Suprapubic skin (tissue), 4 donors: ENCODE measurements at regions not wholly inside any gene's neighbourhood (a gene's known extent, or its start where the extent isn't known, plus 50 kb on each side); places are given as distances from the start of the nearest gene placed in this dataset.

Experiments used
- DNase-seq, 2 donors: peaks; one replicate each; pipeline ENCODE4 v3.0.0-alpha.2; 2019; ENCODE audit warnings: low spot score in 2 of 2
- H3K27ac ChIP-seq: fragments of 200-600 bp; sonication (generic); one replicate; pipeline ENCODE4 v1.5.1; 2019
- H3K27me3 ChIP-seq: fragments of 200-600 bp; sonication (generic); one replicate; pipeline ENCODE4 v1.5.1; 2019
- H3K36me3 ChIP-seq: fragments of 200-600 bp; sonication (generic); one replicate; pipeline ENCODE4 v1.5.1; 2019
- H3K4me1 ChIP-seq: fragments of 200-600 bp; sonication (generic); one replicate; pipeline ENCODE4 v1.5.1; 2019
- H3K4me3 ChIP-seq: fragments of 200-600 bp; sonication (generic); one replicate; pipeline ENCODE4 v1.5.1; 2019; ENCODE audit warnings: mild to moderate bottlenecking
- H3K9me3 ChIP-seq: fragments of 200-600 bp; sonication (generic); one replicate; pipeline ENCODE4 v1.5.1; 2019
- CTCF ChIP-seq, 2 donors: fragments of 200-600 bp in 1 of 2; fragments of 450-650 bp in 1 of 2; sonication (generic) in 1 of 2; IDR thresholded peaks; one replicate each; pipeline ENCODE4 v1.5.1; 2016 to 2019; ENCODE audit warnings: antibody characterized with exemption in 2 of 2, mild to moderate bottlenecking in 1 of 2, moderate library complexity in 1 of 2
- EP300 ChIP-seq: sonication (generic); formaldehyde crosslinking; IDR thresholded peaks from one replicate; pipeline ENCODE4 v1.6.1; 2017; ENCODE audit warnings: antibody characterized with exemption
- POLR2A ChIP-seq, 2 donors: fragments of 450-650 bp; IDR thresholded peaks; one replicate each; pipeline ENCODE4 v1.6.1; 2017; ENCODE audit warnings: antibody characterized with exemption in 2 of 2, mild to moderate bottlenecking in 2 of 2, moderate library complexity in 2 of 2
- POLR2AphosphoS5 ChIP-seq, 3 donors: sonication (generic); formaldehyde crosslinking; IDR thresholded peaks; one replicate each; pipeline ENCODE4 v1.6.1; 2017; ENCODE audit warnings: antibody characterized with exemption in 3 of 3
- WGBS: methylation state at CpG from one replicate; pipeline ENCODE4 v1.1.5; 2018; 5-methylcytosine and 5-hydroxymethylcytosine counted together

- Histone ChIP-seq H3K4me3 (no peak overlapping the region), H3K9me3 (no peaks in the 10 kb centered on the region), H3K27me3 (no peaks in the 10 kb centered on the region), H3K27ac (no peak overlapping the region), H3K36me3 (no peaks in the 10 kb centered on the region), H3K4me1 (peaks cover 5% of the 10 kb centered on the region)
- WGBS: 60% methylated on average over 1 of the region's 1 CpG
- TF ChIP-seq POLR2A (IDR thresholded peaks at IDR 0.05) (no peak), CTCF (IDR thresholded peaks at IDR 0.05) (no peak), EP300 (no peak), POLR2AphosphoS5 (IDR thresholded peaks at IDR 0.05) (no peak)
- no peak for DNase-seq
Measured at GRCh38 chr18:46297124-46297523, 192.9 kb downstream of the HAUS1 start.

GRCh38 chr18:46297621-46298020, 193.4 kb downstream of the HAUS1 start:
- H3K9me3 ChIP-seq: no peaks in the 10 kb centered on the region
- no peaks in the 10 kb centered on the region for H3K27me3 ChIP-seq
- TF ChIP-seq CTCF (IDR thresholded peaks at IDR 0.05): no peak
- no peak for TF ChIP-seq POLR2A (IDR thresholded peaks at IDR 0.05)
- TF ChIP-seq POLR2AphosphoS5 (IDR thresholded peaks at IDR 0.05): no peak
- no peak for TF ChIP-seq EP300
- no peaks in the 10 kb centered on the region for H3K36me3 ChIP-seq
- no peak overlapping the region for H3K27ac ChIP-seq
- H3K4me1 ChIP-seq: peaks cover 5% of the 10 kb centered on the region
- no peak overlapping the region for H3K4me3 ChIP-seq
- 63% methylated on average over 3 of the region's 3 CpGs for WGBS
- no peak for DNase-seq

GRCh38 chr18:46298511-46298910, 194.3 kb downstream of the HAUS1 start:
- Histone ChIP-seq H3K27me3 (no peaks in the 10 kb centered on the region), H3K4me3 (no peak overlapping the region), H3K36me3 (no peaks in the 10 kb centered on the region), H3K27ac (no peak overlapping the region), H3K9me3 (no peaks in the 10 kb centered on the region), H3K4me1 (peaks cover 5% of the 10 kb centered on the region)
- no peak for DNase-seq
- TF ChIP-seq CTCF (IDR thresholded peaks at IDR 0.05): no peak
- no peak for TF ChIP-seq EP300
- no peak for TF ChIP-seq POLR2A (IDR thresholded peaks at IDR 0.05)
- TF ChIP-seq POLR2AphosphoS5 (IDR thresholded peaks at IDR 0.05): no peak
- 100% methylated on average over 3 of the region's 6 CpGs for WGBS

GRCh38 chr18:46299465-46300008, 195.4 kb downstream of the HAUS1 start:
- TF ChIP-seq POLR2AphosphoS5 (IDR thresholded peaks at IDR 0.05) (no peak), EP300 (no peak), CTCF (IDR thresholded peaks at IDR 0.05) (no peak), POLR2A (IDR thresholded peaks at IDR 0.05) (no peak)
- no peaks in the 10 kb centered on the region for H3K36me3 ChIP-seq
- no peaks in the 10 kb centered on the region for H3K4me1 ChIP-seq
- no peak overlapping the region for H3K27ac ChIP-seq
- no peak overlapping the region for H3K4me3 ChIP-seq
- no peaks in the 10 kb centered on the region for H3K9me3 ChIP-seq
- no peaks in the 10 kb centered on the region for H3K27me3 ChIP-seq
- WGBS: 82% methylated on average over 7 of the region's 7 CpGs
- DNase-seq: no peak

- WGBS: 59% methylated on average over 6 of the region's 6 CpGs
- Histone ChIP-seq H3K4me3 (no peak overlapping the region), H3K4me1 (no peaks in the 10 kb centered on the region), H3K27ac (no peak overlapping the region), H3K9me3 (no peaks in the 10 kb centered on the region), H3K36me3 (no peaks in the 10 kb centered on the region), H3K27me3 (no peaks in the 10 kb centered on the region)
- TF ChIP-seq EP300 (no peak), POLR2AphosphoS5 (IDR thresholded peaks at IDR 0.05) (no peak), POLR2A (IDR thresholded peaks at IDR 0.05) (no peak), CTCF (IDR thresholded peaks at IDR 0.05) (no peak)
- no peak for DNase-seq
Measured at GRCh38 chr18:46301081-46301480, 196.9 kb downstream of the HAUS1 start.
